ENCODE measurements at regions not wholly inside any gene's neighbourhood (a gene's known extent, or its start where the extent isn't known, plus 50 kb on each side); places are given as distances from the start of the nearest gene placed in this dataset.

DNA sequence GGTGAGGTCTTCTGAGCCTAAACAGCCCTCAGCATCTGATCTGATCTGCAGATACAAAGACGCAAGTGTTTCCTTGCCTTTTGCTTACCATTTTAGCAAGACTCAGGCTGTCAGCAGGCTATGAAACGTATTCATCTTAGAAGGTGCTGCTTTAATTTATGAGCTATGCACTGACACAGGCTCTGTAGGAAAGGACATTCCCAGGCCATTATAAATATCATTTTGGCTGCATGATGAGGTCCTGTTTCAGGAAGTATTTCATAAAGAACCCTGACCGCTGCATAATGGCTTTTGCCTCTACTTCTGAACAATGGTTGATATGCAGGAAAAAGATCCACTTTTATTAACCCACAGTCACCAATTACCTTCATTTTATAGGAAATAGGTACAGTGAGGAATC, 98.4 kb upstream of the CAST start:
- Histone ChIP-seq H3K9me3 (ENCODE audit: control insufficient read depth in 2 of 2, low read length in 2 of 2) (no peaks in the 10 kb centered on the region), H3K27me3 (ENCODE audit: control insufficient read depth, insufficient read depth, low read length) (no peaks in the 10 kb centered on the region), H3K27ac (ENCODE audit: insufficient read depth, low read length, poor library complexity, severe bottlenecking) (no peak overlapping the region), H3K36me3 (ENCODE audit: control insufficient read depth, insufficient read depth, low read length) (no peaks in the 10 kb centered on the region), H3K4me1 (ENCODE audit: control insufficient read depth, insufficient read depth, low read length, poor library complexity, severe bottlenecking) (peaks cover 21% of the 10 kb centered on the region), H3K4me3 (ENCODE audit: low read depth, low read length) (no peak overlapping the region)
- no peak for DNase-seq
- no peak for ATAC-seq (ENCODE audit: low read depth in 2 of 2)
- Mint-ChIP-seq H3K9me3 (peaks cover 0 to 2% (median 0%) of the 10 kb centered on the region in 7 donors), H3K4me1 (peaks cover 12 to 24% (median 18%) of the 10 kb centered on the region in 4 donors), H3K27ac (no peak overlapping the region), H3K27me3 (no peaks in the 10 kb centered on the region), H3K4me3 (no peak overlapping the region), H3K36me3 (no peaks in the 10 kb centered on the region)

DNA sequence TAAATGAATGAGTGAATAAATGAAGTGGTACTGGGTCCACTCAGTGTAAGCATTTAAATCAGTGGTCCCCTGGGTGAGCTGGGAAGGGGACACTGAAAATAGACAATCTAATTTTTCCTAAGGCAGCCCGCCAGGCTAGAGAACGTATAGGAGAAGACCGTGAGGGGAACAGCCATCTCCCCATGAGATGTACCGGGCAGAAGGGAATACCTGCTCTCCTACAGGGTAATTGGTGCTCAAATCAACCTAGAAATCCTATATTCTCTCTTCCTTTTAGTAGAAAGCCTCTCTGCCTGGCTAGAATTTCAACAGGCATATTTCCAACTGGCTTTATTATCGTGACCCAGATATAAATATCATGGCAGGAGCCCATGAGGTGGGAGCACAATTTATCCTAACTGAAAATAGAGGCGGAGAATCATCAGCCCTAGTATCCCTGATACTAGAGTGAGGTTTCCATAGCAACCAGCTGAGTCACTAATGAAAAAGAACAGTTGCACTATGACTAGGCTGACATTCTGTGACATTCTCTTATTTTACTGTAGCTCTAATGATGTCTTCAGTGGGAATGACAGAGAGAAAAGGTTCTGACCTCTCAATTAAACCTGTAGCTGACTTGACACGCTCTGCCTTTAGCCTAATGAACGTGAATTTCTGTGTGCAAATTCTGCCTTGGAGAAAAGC, 96.5 kb upstream of the CAST start:
- H3K4me3 Mint-ChIP-seq, result peak overlapping the region; percentile 11 to 79 (median 58)
- no peaks in the 10 kb centered on the region for H3K36me3 ChIP-seq (ENCODE audit: control insufficient read depth, insufficient read depth, low read length)
- H3K36me3 Mint-ChIP-seq, result no peaks in the 10 kb centered on the region
- H3K4me1 ChIP-seq (ENCODE audit: control insufficient read depth, insufficient read depth, low read length, poor library complexity, severe bottlenecking), result peaks cover 21% of the 10 kb centered on the region
- H3K4me1 Mint-ChIP-seq, result peaks cover 12 to 24% (median 18%) of the 10 kb centered on the region in 4 donors
- ATAC-seq (ENCODE audit: low read depth in 2 of 2), result peak; percentile 53 to 74
- no peak overlapping the region for H3K27ac ChIP-seq (ENCODE audit: insufficient read depth, low read length, poor library complexity, severe bottlenecking)
- H3K27me3 Mint-ChIP-seq, result peaks cover 9% of the 10 kb centered on the region
- no peaks in the 10 kb centered on the region for H3K9me3 ChIP-seq (ENCODE audit: control insufficient read depth in 2 of 2, low read length in 2 of 2)
- peak overlapping the region in 2 of 3 donors; percentile 4 to 56 for H3K27ac Mint-ChIP-seq
- no peaks in the 10 kb centered on the region for H3K27me3 ChIP-seq (ENCODE audit: control insufficient read depth, insufficient read depth, low read length)
- H3K4me3 ChIP-seq (ENCODE audit: low read depth, low read length), result peak overlapping the region; percentile 72
- H3K9me3 Mint-ChIP-seq, result peaks cover 0 to 2% (median 0%) of the 10 kb centered on the region in 7 donors
- peak in 2 of 3 donors; percentile 27 to 37 for DNase-seq

DNA sequence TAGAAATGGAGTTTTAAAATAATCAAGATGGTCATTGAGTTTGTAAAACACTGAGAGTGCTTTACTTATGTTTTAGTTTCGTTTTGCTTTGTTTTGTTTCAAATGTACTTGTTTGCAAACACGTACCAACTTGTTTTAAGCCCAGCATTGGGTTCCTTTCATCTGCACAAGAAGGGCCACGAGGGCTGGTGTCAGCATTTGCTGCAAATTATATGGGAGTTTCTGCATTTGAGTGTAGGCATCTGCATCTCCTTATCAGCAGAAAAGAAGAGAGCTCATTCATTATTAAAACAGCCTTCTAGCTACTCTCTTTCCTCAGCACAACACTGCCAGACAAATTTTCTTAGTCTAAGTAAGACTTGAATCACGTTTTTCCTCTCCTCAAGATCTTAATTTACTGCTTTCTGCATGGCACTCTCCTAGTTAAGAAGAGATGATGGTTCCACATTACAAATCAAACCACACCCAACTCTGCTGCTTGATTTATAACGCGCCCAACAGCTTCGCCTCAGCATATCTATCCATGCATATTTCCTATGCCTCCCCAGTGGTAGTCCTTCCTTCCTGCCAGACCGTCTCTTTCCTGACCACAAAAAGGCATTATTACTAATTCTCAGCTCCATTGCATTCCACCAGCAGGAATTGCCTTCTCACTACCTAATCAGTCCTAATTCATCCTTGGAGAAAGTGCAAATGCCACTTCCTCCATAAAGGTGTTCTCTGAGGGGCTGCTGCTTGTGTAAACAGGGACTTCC, 95.2 kb upstream of the CAST start:
- peaks cover 9% of the 10 kb centered on the region for H3K27me3 Mint-ChIP-seq
- H3K9me3 ChIP-seq (ENCODE audit: control insufficient read depth in 2 of 2, low read length in 2 of 2), result no peaks in the 10 kb centered on the region
- H3K9me3 Mint-ChIP-seq, result peaks cover 0 to 2% (median 0%) of the 10 kb centered on the region in 7 donors
- no peaks in the 10 kb centered on the region for H3K27me3 ChIP-seq (ENCODE audit: control insufficient read depth, insufficient read depth, low read length)
- peak overlapping the region; percentile 3 to 79 (median 28) for H3K4me3 Mint-ChIP-seq
- DNase-seq (peak in 2 of 3 donors; percentile 20 to 35), ATAC-seq (ENCODE audit: low read depth in 2 of 2) (peak in 1 of 2 donors; percentile 23)
- peak overlapping the region; percentile 72 for H3K4me3 ChIP-seq (ENCODE audit: low read depth, low read length)
- peak overlapping the region; percentile 60 for H3K27ac ChIP-seq (ENCODE audit: insufficient read depth, low read length, poor library complexity, severe bottlenecking)
- peaks cover 12 to 24% (median 18%) of the 10 kb centered on the region in 4 donors for H3K4me1 Mint-ChIP-seq
- H3K4me1 ChIP-seq (ENCODE audit: control insufficient read depth, insufficient read depth, low read length, poor library complexity, severe bottlenecking), result peaks cover 21% of the 10 kb centered on the region
- no peaks in the 10 kb centered on the region for H3K36me3 Mint-ChIP-seq
- H3K27ac Mint-ChIP-seq, result peak overlapping the region; percentile 4 to 66 (median 11)
- no peaks in the 10 kb centered on the region for H3K36me3 ChIP-seq (ENCODE audit: control insufficient read depth, insufficient read depth, low read length)

DNA sequence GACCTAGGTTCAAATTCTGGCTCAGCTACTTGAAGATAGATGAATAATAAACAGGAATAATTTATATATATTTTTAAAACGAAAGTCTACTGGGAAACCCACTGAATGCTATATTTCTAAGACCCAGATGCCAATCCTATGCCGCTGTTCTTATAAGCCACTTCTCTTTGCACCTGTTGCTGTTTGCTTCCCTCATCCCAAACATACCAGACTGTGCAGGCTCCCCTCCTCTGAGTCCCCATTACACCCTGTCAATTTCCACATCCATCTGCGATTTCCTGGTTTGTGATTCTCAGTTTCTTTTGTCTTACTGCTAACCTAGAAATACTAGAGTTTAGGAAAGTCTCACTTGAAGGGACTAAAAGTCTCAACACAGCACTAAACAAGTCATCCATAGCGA, 92.8 kb upstream of the CAST start:
- Mint-ChIP-seq H3K9me3 (no peaks in the 10 kb centered on the region), H3K27ac (no peak overlapping the region), H3K4me1 (peaks cover 12 to 24% (median 18%) of the 10 kb centered on the region in 4 donors), H3K4me3 (peak overlapping the region in 1 of 4 donors; percentile 39), H3K27me3 (peaks cover 9% of the 10 kb centered on the region), H3K36me3 (no peaks in the 10 kb centered on the region)
- Histone ChIP-seq H3K27ac (ENCODE audit: insufficient read depth, low read length, poor library complexity, severe bottlenecking) (no peak overlapping the region), H3K27me3 (ENCODE audit: control insufficient read depth, insufficient read depth, low read length) (no peaks in the 10 kb centered on the region), H3K9me3 (ENCODE audit: control insufficient read depth in 2 of 2, low read length in 2 of 2) (no peaks in the 10 kb centered on the region), H3K36me3 (ENCODE audit: control insufficient read depth, insufficient read depth, low read length) (no peaks in the 10 kb centered on the region), H3K4me3 (ENCODE audit: low read depth, low read length) (no peak overlapping the region), H3K4me1 (ENCODE audit: control insufficient read depth, insufficient read depth, low read length, poor library complexity, severe bottlenecking) (peaks cover 21% of the 10 kb centered on the region)
- ATAC-seq (ENCODE audit: low read depth in 2 of 2), result no peak
- DNase-seq, result no peak

DNA sequence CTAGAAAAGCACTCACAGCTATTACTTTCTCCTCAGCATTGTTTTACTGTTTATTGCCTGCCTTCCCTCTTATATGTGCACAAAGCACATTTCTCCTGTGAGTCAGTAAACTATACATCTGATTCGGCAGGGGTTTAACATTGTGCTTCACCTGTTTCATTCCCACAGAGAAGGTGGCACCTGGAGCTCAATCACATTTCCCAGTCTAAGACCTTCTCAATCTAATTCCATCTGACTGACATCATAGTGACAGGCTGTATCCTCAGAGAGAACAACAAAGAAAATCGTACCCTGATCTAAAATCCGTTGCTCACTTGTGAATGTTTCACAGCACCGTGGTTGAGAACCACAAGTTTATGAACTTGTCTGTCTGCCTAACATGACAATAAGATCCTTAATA, 92.4 kb upstream of the CAST start:
- H3K4me3 Mint-ChIP-seq, result no peak overlapping the region
- Histone ChIP-seq H3K9me3 (ENCODE audit: control insufficient read depth in 2 of 2, low read length in 2 of 2) (no peaks in the 10 kb centered on the region), H3K4me3 (ENCODE audit: low read depth, low read length) (no peak overlapping the region), H3K27ac (ENCODE audit: insufficient read depth, low read length, poor library complexity, severe bottlenecking) (no peak overlapping the region), H3K4me1 (ENCODE audit: control insufficient read depth, insufficient read depth, low read length, poor library complexity, severe bottlenecking) (peaks cover 21% of the 10 kb centered on the region), H3K27me3 (ENCODE audit: control insufficient read depth, insufficient read depth, low read length) (no peaks in the 10 kb centered on the region), H3K36me3 (ENCODE audit: control insufficient read depth, insufficient read depth, low read length) (no peaks in the 10 kb centered on the region)
- H3K27me3 Mint-ChIP-seq, result peaks cover 9% of the 10 kb centered on the region
- peaks cover 12 to 24% (median 18%) of the 10 kb centered on the region in 4 donors for H3K4me1 Mint-ChIP-seq
- H3K9me3 Mint-ChIP-seq, result no peaks in the 10 kb centered on the region
- no peak overlapping the region for H3K27ac Mint-ChIP-seq
- DNase-seq (no peak), ATAC-seq (ENCODE audit: low read depth in 2 of 2) (no peak)
- no peaks in the 10 kb centered on the region for H3K36me3 Mint-ChIP-seq

DNA sequence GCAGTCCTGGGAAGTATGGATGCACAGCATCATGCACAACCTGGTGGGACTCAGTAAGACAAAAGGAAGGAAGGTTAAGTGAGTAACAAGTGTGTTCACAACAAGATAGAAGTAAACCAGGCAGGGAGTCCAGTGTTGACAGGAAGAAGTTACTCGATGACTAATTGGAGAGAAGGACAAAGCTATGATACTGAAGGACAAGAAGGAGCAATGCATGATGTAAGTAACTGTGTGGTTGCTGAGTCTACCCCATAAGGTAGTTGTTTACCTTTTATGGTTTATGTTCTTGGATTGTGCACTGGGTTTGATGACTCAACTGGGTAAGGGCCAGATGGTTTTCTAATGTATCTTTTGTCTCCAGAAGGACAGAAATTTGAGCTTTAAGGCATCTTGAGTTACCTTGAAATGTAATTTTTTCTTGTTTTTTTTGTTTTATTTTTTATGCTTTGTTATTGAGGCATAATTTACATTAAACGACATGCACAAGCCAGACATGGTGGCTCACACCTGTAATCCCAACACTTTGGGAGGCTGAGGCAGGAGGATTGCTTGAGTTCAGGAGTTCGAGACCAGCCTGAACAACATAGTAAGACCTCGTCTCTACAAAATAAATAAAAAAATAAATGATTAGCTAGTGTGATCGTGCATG, 89.2 kb upstream of the CAST start:
- DNase-seq, result no peak
- no peak overlapping the region for H3K4me3 ChIP-seq (ENCODE audit: low read depth, low read length)
- H3K27me3 ChIP-seq (ENCODE audit: control insufficient read depth, insufficient read depth, low read length), result no peaks in the 10 kb centered on the region
- Mint-ChIP-seq H3K27ac (no peak overlapping the region), H3K9me3 (no peaks in the 10 kb centered on the region), H3K36me3 (no peaks in the 10 kb centered on the region), H3K4me1 (no peaks in the 10 kb centered on the region), H3K27me3 (peaks cover 11% of the 10 kb centered on the region), H3K4me3 (no peak overlapping the region)
- ATAC-seq (ENCODE audit: low read depth in 2 of 2), result no peak
- no peaks in the 10 kb centered on the region for H3K4me1 ChIP-seq (ENCODE audit: control insufficient read depth, insufficient read depth, low read length, poor library complexity, severe bottlenecking)
- no peaks in the 10 kb centered on the region for H3K9me3 ChIP-seq (ENCODE audit: control insufficient read depth in 2 of 2, low read length in 2 of 2)
- H3K27ac ChIP-seq (ENCODE audit: insufficient read depth, low read length, poor library complexity, severe bottlenecking), result no peak overlapping the region
- H3K36me3 ChIP-seq (ENCODE audit: control insufficient read depth, insufficient read depth, low read length), result no peaks in the 10 kb centered on the region

DNA sequence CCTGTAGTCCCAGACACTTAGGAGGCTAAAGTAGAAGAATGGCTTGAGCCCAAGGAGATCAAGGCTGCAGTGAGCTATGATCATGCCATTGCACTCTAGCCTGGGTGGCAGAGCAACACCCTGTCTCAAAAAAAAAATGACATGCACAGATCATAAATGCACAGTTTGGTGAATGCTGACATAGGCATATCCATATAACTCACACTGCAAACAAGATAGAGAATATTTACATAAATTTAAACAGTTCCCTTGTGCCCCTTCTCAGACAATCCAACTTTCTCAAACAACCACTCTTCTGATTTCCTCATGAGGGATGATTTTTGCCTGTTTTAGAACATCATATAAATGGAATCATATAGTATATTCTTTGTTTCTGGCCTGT, 88.7 kb upstream of the CAST start:
- Histone ChIP-seq H3K36me3 (ENCODE audit: control insufficient read depth, insufficient read depth, low read length) (no peaks in the 10 kb centered on the region), H3K27ac (ENCODE audit: insufficient read depth, low read length, poor library complexity, severe bottlenecking) (no peak overlapping the region), H3K27me3 (ENCODE audit: control insufficient read depth, insufficient read depth, low read length) (no peaks in the 10 kb centered on the region), H3K4me3 (ENCODE audit: low read depth, low read length) (no peak overlapping the region), H3K4me1 (ENCODE audit: control insufficient read depth, insufficient read depth, low read length, poor library complexity, severe bottlenecking) (no peaks in the 10 kb centered on the region), H3K9me3 (ENCODE audit: control insufficient read depth in 2 of 2, low read length in 2 of 2) (no peaks in the 10 kb centered on the region)
- H3K36me3 Mint-ChIP-seq, result no peaks in the 10 kb centered on the region
- no peaks in the 10 kb centered on the region for H3K4me1 Mint-ChIP-seq
- H3K9me3 Mint-ChIP-seq, result no peaks in the 10 kb centered on the region
- DNase-seq (no peak), ATAC-seq (ENCODE audit: low read depth in 2 of 2) (no peak)
- H3K4me3 Mint-ChIP-seq, result no peak overlapping the region
- no peak overlapping the region for H3K27ac Mint-ChIP-seq
- peaks cover 16% of the 10 kb centered on the region for H3K27me3 Mint-ChIP-seq

Data from CD4-positive, CD25-positive, alpha-beta regulatory T cell (primary cell).